ENCODE measurements at regions not wholly inside any gene's neighbourhood (a gene's known extent, or its start where the extent isn't known, plus 50 kb on each side); places are given as distances from the start of the nearest gene placed in this dataset.

DNA sequence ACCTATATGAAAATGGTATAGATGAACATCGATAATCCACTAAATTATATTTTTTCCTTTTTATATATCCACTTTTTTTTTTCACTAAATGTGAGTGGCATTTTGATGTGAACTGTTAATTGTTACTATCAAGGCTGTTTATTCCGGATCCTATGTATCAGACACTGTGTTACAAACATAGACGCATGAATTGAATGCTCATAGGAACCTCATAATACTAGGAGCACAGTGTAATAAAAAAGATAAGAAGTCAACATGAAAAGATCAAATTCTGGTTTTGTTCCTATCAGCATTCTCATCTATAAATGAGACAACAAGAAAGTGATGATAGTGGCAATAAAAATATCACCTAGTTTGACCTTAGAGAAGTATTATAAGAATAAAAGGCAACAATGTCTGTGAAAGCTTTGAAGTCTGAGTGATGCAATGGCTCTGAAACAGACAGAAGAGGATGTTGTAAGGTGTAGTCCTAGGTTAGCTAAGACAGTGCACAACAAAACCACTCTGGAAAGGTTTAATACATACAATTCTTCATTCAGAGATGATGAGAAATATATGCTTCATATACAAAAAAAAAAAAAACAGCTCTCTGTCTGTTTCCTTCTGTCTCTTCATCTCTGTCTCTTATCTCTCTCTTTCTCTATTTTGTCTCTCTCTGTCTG, 148.6 kb upstream of the NLGN4X start:
- CTCF ChIA-PET, result no interaction called here
- no peak for DNase-seq (ENCODE audit: extremely low spot score)
- POLR2A ChIA-PET, result no interaction called here

DNA sequence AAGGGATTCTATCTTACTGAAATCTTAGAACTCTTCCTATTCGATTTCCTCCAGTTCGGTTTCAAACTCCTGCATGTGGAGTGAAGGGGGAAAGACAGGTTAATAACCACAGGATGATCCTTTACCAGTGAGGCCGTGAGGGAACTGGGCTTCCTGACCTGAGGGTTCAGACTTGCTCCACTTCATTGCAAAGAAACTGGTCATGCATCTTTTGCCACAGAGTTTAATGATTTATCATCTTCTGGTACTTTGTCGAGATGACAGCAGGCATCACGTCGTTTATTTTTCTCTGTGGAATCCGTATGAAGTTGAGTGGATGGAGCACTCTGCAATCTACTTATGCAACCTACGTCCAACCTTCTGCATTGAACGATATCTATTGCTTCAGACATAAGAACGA, 145.9 kb upstream of the NLGN4X start:
- TF ChIP-seq FOXK2 (IDR thresholded peaks at IDR 0.05) (no peak), FOXM1 (IDR thresholded peaks at IDR 0.05; ENCODE audit: borderline replicate concordance) (no peak), ELF4 (IDR thresholded peaks at IDR 0.05) (no peak)
- CTCF ChIA-PET, result no interaction called here
- POLR2A ChIA-PET, result no interaction called here
- DNase-seq (ENCODE audit: extremely low spot score), result no peak

More for the DNA sequence above, 148.6 kb upstream of the NLGN4X start:
- TF ChIP-seq SUZ12 (IDR thresholded peaks at IDR 0.05) (no peak), L3MBTL2 (conservative IDR thresholded peaks at IDR 0.05) (no peak), TARDBP (IDR thresholded peaks at IDR 0.05) (no peak), FOXK2 (IDR thresholded peaks at IDR 0.05) (no peak), ZNF384 (IDR thresholded peaks at IDR 0.05) (no peak), FOXA1 (IDR thresholded peaks at IDR 0.05) (no peak), ARNT (IDR thresholded peaks at IDR 0.05) (no peak), CTBP1 (IDR thresholded peaks at IDR 0.05; ENCODE audit: borderline replicate concordance) (no peak), SP1 (IDR thresholded peaks at IDR 0.05) (no peak), HDGF (IDR thresholded peaks at IDR 0.05; ENCODE audit: borderline replicate concordance) (no peak), BHLHE40 (IDR thresholded peaks at IDR 0.05; ENCODE audit: borderline replicate concordance) (no peak)
- TF ChIP-seq, protein P1, sequence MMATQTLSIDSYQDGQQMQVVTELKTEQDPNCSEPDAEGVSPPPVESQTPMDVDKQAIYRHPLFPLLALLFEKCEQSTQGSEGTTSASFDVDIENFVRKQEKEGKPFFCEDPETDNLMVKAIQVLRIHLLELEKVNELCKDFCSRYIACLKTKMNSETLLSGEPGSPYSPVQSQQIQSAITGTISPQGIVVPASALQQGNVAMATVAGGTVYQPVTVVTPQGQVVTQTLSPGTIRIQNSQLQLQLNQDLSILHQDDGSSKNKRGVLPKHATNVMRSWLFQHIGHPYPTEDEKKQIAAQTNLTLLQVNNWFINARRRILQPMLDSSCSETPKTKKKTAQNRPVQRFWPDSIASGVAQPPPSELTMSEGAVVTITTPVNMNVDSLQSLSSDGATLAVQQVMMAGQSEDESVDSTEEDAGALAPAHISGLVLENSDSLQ (IDR thresholded peaks at IDR 0.05), result no peak

DNA sequence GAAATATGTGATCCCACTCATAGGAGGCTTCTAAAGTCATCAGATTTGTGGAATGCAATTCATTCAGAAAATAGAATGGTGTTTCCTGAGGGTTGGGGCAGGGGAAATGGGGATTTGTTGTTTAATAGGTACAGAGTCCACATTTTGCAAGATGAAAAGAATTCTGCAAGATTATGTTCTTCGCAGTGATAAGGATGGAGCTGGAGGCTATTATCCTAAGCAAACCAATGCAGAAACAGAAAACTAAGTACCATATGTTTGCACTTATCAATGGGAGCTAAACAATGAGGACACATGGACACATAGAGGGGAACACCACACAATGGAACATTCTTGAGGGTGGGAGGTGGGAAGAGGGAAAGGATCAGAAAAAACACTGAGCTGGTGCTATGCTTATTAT, 144.3 kb upstream of the NLGN4X start:
- no peak for TF ChIP-seq FOXM1 (IDR thresholded peaks at IDR 0.05; ENCODE audit: borderline replicate concordance)
- TF ChIP-seq SP1 (IDR thresholded peaks at IDR 0.05), result no peak
- no peak for TF ChIP-seq FOXK2 (IDR thresholded peaks at IDR 0.05)
- no peak for TF ChIP-seq FOXA1 (IDR thresholded peaks at IDR 0.05)
- TF ChIP-seq HDGF (IDR thresholded peaks at IDR 0.05; ENCODE audit: borderline replicate concordance), result no peak
- TF ChIP-seq ELF4 (IDR thresholded peaks at IDR 0.05), result no peak
- TF ChIP-seq ARNT (IDR thresholded peaks at IDR 0.05), result no peak
- TF ChIP-seq, protein P1 (IDR thresholded peaks at IDR 0.05), result no peak
- TF ChIP-seq CTBP1 (IDR thresholded peaks at IDR 0.05; ENCODE audit: borderline replicate concordance), result no peak
- TF ChIP-seq LEF1 (IDR thresholded peaks at IDR 0.05; ENCODE audit: borderline replicate concordance), result no peak
- TF ChIP-seq L3MBTL2 (conservative IDR thresholded peaks at IDR 0.05), result no peak
- TF ChIP-seq TARDBP (IDR thresholded peaks at IDR 0.05), result no peak
- TF ChIP-seq ZNF384 (IDR thresholded peaks at IDR 0.05), result no peak
- DNase-seq (ENCODE audit: extremely low spot score), result no peak
- ChIA-PET CTCF (no interaction called here), POLR2A (no interaction called here)

DNA sequence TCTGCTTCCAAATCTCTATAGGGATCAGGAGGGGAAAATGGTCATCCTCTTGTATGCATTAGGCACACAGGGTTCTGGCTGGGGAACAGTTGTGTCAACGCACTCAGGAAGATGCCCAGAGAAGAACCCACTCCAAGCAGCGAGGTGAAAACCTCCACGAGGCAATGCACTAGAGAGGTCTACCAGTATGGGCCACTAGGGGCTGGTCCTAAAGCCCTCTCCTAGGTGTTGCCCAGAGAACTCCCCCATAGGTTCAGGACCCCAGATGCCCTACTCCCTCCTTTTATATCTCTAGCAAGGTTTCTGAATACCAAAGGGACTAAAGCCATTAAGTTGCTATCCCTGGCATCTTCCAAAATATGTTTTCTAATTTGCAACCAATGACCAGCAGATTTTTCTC, 142.7 kb upstream of the NLGN4X start:
- ChIA-PET CTCF (no interaction called here), POLR2A (no interaction called here)
- TF ChIP-seq LEF1 (IDR thresholded peaks at IDR 0.05; ENCODE audit: borderline replicate concordance) (no peak), FOXA1 (IDR thresholded peaks at IDR 0.05) (no peak)
- DNase-seq (ENCODE audit: extremely low spot score), result no peak

DNA sequence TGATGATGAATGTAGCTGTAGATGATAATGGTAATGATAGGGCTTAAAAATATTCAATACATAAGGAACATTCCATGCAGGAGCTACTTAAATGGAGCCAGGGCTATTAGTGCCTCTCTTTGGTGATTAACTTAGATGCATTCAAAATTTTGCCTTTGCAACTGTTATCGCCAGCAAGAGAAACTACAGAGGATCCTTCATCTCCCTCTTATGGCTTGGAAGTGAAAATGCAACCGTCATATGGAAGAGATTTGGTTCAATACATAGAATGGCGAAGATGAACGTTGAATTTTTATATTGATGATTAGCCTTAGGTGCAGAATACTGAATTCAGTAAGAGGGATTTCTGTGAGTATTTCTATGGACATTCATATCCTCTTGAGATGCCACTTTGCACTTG, 134.5 kb upstream of the NLGN4X start:
- CTCF ChIA-PET, result no interaction called here
- POLR2A ChIA-PET, result no interaction called here
- DNase-seq (ENCODE audit: extremely low spot score), result no peak
- TF ChIP-seq HDGF (IDR thresholded peaks at IDR 0.05; ENCODE audit: borderline replicate concordance) (no peak), ELF4 (IDR thresholded peaks at IDR 0.05) (no peak), SP1 (IDR thresholded peaks at IDR 0.05) (no peak), TARDBP (IDR thresholded peaks at IDR 0.05) (no peak), ARNT (IDR thresholded peaks at IDR 0.05) (no peak), LEF1 (IDR thresholded peaks at IDR 0.05; ENCODE audit: borderline replicate concordance) (no peak), FOXM1 (IDR thresholded peaks at IDR 0.05; ENCODE audit: borderline replicate concordance) (no peak)
- TF ChIP-seq, protein P1 (IDR thresholded peaks at IDR 0.05), result no peak

DNA sequence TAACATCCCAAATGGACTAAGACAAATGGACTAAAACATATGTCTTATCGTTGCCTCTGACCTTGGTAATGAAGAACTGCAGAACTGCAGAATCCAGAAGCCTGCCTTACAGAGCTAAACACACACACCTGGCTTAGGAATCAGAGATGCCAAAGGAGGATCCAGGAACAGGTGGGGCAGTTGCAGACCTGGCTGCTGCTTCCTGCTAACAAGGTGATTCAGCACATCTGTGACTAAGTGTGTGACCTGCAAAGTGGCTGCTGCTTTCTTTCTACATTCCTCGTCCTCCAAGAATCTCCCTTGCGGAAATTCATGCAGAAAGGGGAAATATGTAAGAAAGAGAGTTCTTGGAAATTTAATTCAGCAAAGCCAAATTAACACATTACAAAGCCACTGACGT, 96.8 kb upstream of the NLGN4X start:
- ChIA-PET POLR2A (no interaction called here), CTCF (no interaction called here)
- no peak for DNase-seq (ENCODE audit: extremely low spot score)
- no peak for TF ChIP-seq BHLHE40 (IDR thresholded peaks at IDR 0.05; ENCODE audit: borderline replicate concordance)
- TF ChIP-seq SUZ12 (IDR thresholded peaks at IDR 0.05), result no peak
- TF ChIP-seq ARNT (IDR thresholded peaks at IDR 0.05), result no peak
- no peak for TF ChIP-seq NFRKB (IDR thresholded peaks at IDR 0.05)
- no peak for TF ChIP-seq FOXM1 (IDR thresholded peaks at IDR 0.05; ENCODE audit: borderline replicate concordance)
- no peak for TF ChIP-seq ZNF384 (IDR thresholded peaks at IDR 0.05)
- no peak for TF ChIP-seq L3MBTL2 (conservative IDR thresholded peaks at IDR 0.05)
- TF ChIP-seq HDGF (IDR thresholded peaks at IDR 0.05; ENCODE audit: borderline replicate concordance), result no peak
- TF ChIP-seq, protein P1 (IDR thresholded peaks at IDR 0.05), result no peak
- TF ChIP-seq ELF4 (IDR thresholded peaks at IDR 0.05), result no peak
- no peak for TF ChIP-seq FOXK2 (IDR thresholded peaks at IDR 0.05)

Data from HEK293T (cell line).